ENCODE measurements at regions not wholly inside any gene's neighbourhood (a gene's known extent, or its start where the extent isn't known, plus 50 kb on each side); places are given as distances from the start of the nearest gene placed in this dataset.

- TF ChIP-seq CTCF (IDR thresholded peaks at IDR 0.05; ENCODE audit: extremely low read depth in 1 of 2, insufficient read depth in 1 of 2, low read depth in 1 of 2, low read length in 2 of 2) (no peak), POLR2A (IDR thresholded peaks at IDR 0.05; ENCODE audit: low read depth, low read length) (no peak), MYC (IDR thresholded peaks at IDR 0.05; ENCODE audit: low read depth, low read length) (no peak), GATA2 (IDR thresholded peaks at IDR 0.05; ENCODE audit: insufficient read depth, insufficient read length, low read depth, low read length) (no peak), MAX (IDR thresholded peaks at IDR 0.05; ENCODE audit: insufficient read depth, insufficient read length) (no peak), POLR2AphosphoS5 (IDR thresholded peaks at IDR 0.05; ENCODE audit: insufficient read depth, low read depth, low read length) (no peak), JUN (IDR thresholded peaks at IDR 0.05; ENCODE audit: borderline replicate concordance, insufficient read depth, insufficient read length, low read depth) (no peak)
Observed at GRCh38 chr6:94698773-94699172, 878.6 kb upstream of the MANEA start.
